Mesodermal cell (in vitro differentiated cells): ENCODE measurements at regions not wholly inside any gene's neighbourhood (a gene's known extent, or its start where the extent isn't known, plus 50 kb on each side); places are given as distances from the start of the nearest gene placed in this dataset.

Experiments
- H3K27ac ChIP-seq: 2 replicates; pipeline ENCODE4 v1.7.0; 2013; ENCODE audit warnings: mild to moderate bottlenecking, low read depth, low read length, moderate library complexity; ENCODE audit not compliant: severe bottlenecking
- H3K36me3 ChIP-seq: 2 replicates; pipeline ENCODE4 v1.7.1; 2013; ENCODE audit warnings: mild to moderate bottlenecking, low read length, moderate library complexity; ENCODE audit not compliant: control insufficient read depth, insufficient read depth
- H3K4me1 ChIP-seq: one replicate; pipeline ENCODE4 v1.7.1; 2013; ENCODE audit warnings: mild to moderate bottlenecking, low read length; ENCODE audit not compliant: insufficient read depth, control insufficient read depth, poor library complexity, severe bottlenecking
- H3K4me3 ChIP-seq: 2 replicates; pipeline ENCODE4 v1.7.0; 2013; ENCODE audit warnings: low read length, control low read depth, mild to moderate bottlenecking; ENCODE audit not compliant: insufficient read depth, poor library complexity, severe bottlenecking; ENCODE audit errors: extremely low read depth
- H3K9me3 ChIP-seq: 2 replicates; pipeline ENCODE4 v1.7.1; 2013; ENCODE audit warnings: mild to moderate bottlenecking, low read length, moderate library complexity; ENCODE audit not compliant: control insufficient read depth
- WGBS, 2 experiments: methylation state at CpG; one replicate each; pipeline ENCODE4 v1.1.5; 2013; ENCODE audit warnings: missing lambda C conversion rate in 2 of 2; ENCODE audit not compliant: insufficient coverage in 2 of 2; 5-methylcytosine and 5-hydroxymethylcytosine counted together

DNA sequence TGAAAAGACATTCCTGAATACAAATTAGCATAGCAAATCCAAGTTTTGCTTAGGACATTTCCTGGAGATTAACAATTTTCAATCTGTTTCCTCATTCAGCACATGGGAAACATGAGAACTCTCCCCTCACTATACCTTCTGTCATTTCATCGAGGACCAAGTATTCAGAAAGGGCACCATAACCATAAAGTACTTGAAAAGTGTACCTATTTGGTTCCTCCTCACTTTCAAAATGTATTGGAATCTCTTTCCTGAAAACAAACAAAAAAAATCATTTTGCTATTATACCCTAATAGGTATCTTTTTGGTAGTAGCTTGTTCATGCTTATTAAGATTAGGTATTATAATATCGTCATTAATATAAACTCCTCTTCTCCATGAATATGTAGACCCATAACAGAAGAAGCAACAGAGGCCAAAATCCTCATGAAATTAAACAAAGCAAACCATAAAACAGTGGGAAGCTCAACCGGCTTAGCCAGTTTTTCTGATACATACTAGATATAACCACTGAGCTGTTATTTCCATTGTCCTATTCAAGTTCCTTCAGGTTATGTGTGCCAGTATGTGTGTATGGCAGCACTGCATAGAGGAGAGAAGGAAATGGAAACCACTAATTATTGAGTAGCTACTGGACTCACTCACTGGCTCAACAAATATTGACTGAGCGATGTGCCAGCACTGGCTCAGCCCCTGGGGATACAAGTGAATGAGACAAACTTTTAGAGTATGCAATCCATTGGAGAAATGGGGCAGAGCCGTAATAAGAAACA is 274.0 kb downstream of the MAFB start:
- H3K36me3 ChIP-seq: no peaks in the 10 kb centered on the region
- no peak overlapping the region for H3K27ac ChIP-seq
- no peak overlapping the region for H3K4me3 ChIP-seq
- peaks cover 8% of the 10 kb centered on the region for H3K9me3 ChIP-seq
- WGBS, 2 experiments: 100% methylated on average over 1 of the region's 5 CpGs; no CpG with 5 or more reads in 1 of the 2 experiments
- no peaks in the 10 kb centered on the region for H3K4me1 ChIP-seq

DNA sequence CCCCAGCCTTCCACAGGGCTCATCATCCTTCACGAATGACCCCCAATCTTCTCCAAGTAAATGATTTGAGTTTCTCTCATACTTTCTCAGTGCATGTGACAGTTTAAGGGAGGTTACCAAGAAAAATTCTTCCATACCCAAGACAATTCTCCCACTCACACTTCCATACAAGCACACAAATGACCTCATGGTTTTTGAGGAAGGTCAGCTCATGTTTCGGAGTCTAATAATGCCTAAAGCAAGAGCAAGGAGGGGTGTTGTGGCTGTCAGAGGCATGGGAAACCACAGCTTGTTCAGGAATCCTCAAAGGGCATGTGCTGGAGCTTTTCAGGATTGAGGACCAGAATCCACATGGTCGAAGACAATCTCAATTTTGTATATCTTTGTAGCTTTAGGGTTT is 279.0 kb downstream of the MAFB start:
- no peak overlapping the region for H3K27ac ChIP-seq
- H3K36me3 ChIP-seq: no peaks in the 10 kb centered on the region
- H3K4me1 ChIP-seq: no peaks in the 10 kb centered on the region
- WGBS, 2 experiments: 71 to 96% methylated on average over 1 to 3 of the region's 3 CpGs
- H3K4me3 ChIP-seq: no peak overlapping the region
- no peaks in the 10 kb centered on the region for H3K9me3 ChIP-seq

DNA sequence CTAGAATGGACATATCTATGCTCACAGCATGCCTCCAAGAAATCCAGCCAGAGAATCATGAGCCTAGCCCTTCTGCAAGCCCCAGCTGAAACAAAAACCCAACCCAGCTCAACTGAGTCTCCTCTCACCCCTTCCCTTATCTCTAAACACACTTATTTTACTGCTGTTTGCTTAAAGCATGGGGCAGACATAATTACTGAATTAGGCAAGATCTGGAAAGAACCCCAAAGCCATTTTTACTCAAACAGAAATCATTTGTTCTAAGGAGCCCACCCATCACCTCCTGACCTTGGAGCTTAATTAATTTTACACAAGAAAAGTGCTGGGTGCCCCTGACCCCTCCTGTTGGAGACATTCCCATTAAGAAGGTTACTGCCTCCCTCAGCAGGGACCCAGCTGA is 291.6 kb downstream of the MAFB start:
- Histone ChIP-seq H3K4me1 (no peaks in the 10 kb centered on the region), H3K4me3 (no peak overlapping the region), H3K36me3 (no peaks in the 10 kb centered on the region), H3K27ac (no peak overlapping the region), H3K9me3 (no peaks in the 10 kb centered on the region)

DNA sequence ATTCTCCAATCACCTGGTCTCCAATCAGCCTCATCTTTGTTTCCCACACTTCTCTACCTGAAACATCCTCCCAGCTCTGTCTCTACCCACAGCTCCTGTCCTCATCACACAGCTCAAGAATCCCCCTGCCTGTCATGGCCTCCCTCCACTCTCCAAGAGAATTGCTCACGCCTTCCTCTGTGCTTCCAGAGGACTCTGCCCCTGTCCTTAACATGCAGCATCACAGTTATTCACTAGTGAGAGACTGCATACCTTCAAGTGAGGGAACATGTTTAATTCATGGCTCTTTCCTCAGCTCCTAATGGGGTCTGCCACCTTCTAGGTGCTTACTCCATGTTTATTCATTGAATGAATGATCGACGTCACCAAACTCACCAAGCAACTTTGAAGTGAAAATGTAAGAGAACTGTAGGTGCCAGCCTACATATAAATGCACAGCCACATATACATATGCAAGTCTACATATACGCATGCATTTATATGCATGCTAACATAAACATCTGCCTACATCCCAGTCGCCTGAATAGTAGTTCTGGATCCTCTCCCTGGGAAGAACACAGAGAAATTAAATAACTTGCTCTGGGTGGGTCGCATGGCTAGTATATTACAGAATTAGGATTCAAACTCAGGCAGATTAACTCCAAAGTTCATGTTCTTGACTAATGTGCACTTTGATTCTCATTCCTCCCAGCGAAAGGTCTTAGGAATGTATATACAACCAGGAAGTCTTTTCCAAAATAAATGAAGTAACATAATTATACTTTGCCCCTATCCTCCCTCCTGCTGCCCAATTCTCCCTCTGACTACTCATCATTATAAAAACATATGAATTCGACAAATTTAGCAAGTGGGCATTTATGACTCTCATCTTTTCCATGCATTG is 295.6 kb downstream of the MAFB start:
- H3K4me3 ChIP-seq: no peak overlapping the region
- H3K9me3 ChIP-seq: no peaks in the 10 kb centered on the region
- H3K27ac ChIP-seq: no peak overlapping the region
- WGBS, 2 experiments: 75 to 100% methylated on average over 3 of the region's 8 CpGs
- H3K36me3 ChIP-seq: no peaks in the 10 kb centered on the region
- peaks cover 6% of the 10 kb centered on the region for H3K4me1 ChIP-seq

DNA sequence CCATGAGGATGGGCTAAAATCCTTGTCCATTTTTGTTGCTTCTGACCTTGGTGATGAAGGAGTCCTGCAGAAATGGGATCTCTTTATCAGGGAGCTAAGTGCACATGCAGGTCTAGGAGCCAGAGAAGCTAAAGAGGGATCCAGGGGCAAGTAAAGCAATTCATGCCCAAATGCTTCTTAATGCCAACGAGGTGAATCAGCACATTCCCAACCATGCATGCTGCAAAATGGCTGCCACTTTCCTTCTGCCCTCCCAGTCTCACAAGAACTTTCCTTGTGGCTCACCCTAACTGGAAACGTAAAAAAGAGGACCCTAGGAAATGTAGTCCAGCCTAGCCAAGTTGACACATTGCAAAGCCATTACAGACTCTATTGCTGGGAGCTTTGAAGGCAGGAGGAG is 298.4 kb downstream of the MAFB start:
- Histone ChIP-seq H3K27ac (no peak overlapping the region), H3K9me3 (no peaks in the 10 kb centered on the region), H3K4me1 (peaks cover 6% of the 10 kb centered on the region), H3K4me3 (no peak overlapping the region), H3K36me3 (no peaks in the 10 kb centered on the region)
- 63 to 83% methylated on average over 1 to 2 of the region's 2 CpGs for WGBS, 2 experiments

DNA sequence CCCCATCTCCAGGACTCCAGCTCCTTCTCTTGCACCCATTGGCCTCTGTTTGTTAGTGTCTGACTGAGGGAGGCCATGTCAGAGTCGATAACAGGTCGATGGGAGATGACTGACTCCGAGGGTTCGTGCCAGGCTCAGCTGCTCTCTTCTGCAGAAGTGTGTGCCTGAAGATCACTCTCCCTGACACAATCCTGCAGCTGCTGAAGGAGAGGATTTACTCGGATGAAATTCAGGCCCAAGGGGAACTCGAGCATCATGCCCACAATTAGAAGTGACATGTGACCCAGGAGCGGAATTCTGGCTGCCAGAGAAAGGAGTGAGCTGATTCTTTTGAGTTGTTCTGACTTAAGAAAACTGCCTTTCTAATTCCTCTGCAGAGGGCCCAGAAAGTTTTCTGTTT is 318.2 kb downstream of the MAFB start:
- no peak overlapping the region for H3K4me3 ChIP-seq
- no peaks in the 10 kb centered on the region for H3K4me1 ChIP-seq
- no peaks in the 10 kb centered on the region for H3K36me3 ChIP-seq
- H3K9me3 ChIP-seq: peaks cover 4% of the 10 kb centered on the region
- WGBS, 2 experiments: 82 to 86% methylated on average over 3 to 6 of the region's 7 CpGs
- H3K27ac ChIP-seq: no peak overlapping the region

DNA sequence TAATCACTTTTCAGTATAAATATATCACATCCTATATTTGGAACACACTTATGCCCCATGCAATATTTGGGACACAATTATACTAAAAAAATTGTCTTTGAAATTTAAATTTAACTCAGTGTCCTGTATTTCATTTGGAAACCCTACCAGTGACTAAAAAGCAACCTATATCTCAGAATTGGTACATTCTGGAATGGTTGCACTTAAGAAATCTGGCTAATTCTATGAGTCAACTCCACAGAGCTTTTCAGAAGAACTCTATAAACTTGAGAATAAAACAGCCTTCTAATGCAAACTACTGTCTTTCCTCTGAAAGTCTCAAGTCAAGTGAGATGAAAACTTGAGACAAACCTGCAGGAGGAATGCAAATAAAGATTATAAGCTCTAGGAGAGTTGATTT is 320.2 kb downstream of the MAFB start:
- no peaks in the 10 kb centered on the region for H3K4me1 ChIP-seq
- no peak overlapping the region for H3K27ac ChIP-seq
- no peak overlapping the region for H3K4me3 ChIP-seq
- H3K9me3 ChIP-seq: no peaks in the 10 kb centered on the region
- no peaks in the 10 kb centered on the region for H3K36me3 ChIP-seq

DNA sequence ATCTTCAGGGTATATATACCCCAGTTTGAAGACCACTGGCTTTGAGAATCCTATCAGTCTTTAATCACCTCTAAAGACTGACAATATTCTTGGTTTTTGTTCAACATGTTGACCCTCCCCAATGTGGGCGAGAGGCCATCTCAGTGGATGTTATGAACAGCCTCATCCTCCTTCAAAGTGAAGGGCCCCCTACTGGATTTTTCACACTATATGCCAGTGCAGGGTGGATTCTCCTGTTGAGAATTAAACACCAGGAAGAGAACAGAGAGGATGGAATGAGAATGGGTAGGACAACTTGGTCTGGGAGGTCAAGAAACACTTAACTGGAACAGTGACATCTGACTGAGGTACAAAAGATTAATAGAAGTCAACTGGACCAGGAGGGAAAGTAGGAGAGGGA is 327.1 kb downstream of the MAFB start:
- WGBS, 2 experiments: no CpG with 5 or more reads among the region's 1 CpG
- Histone ChIP-seq H3K36me3 (no peaks in the 10 kb centered on the region), H3K27ac (no peak overlapping the region), H3K4me3 (no peak overlapping the region), H3K4me1 (no peaks in the 10 kb centered on the region), H3K9me3 (no peaks in the 10 kb centered on the region)

DNA sequence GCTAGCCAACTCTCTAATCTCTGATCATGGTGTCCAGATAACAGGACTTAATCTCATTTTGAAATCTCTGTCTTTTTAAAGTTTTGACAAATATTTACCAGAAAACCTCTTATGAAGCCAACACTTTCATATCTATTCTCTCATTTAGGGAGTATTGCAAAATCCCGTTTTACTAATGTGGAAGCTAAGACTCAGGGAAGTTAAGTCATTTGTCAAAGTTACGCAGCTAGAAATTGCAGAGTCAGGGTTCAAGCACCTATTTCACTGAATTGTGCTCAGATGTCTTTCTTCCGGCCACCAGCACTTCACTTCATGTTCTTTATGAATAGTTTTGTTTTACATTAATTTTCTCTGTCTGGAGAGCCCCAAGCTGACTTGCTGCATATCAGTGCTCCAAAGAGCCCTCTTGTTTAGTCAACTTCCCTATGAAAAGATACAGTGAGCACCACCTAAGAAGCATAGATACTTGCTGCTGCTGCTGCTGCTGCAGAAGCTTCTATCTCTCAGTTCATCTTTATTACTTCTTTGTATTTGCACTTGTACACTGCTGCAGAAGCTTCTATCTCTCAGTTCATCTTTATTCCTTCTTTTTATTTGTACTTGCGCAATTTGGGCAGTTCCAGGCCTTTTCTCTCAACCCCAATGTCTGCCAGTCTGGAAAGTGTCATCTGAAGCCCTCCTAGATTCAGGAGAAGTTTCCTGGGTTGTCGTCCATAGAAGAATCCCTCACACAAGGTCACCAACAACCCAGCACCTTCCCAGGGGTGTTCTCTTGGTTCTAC is 329.7 kb downstream of the MAFB start:
- H3K36me3 ChIP-seq: no peaks in the 10 kb centered on the region
- H3K4me3 ChIP-seq: no peak overlapping the region
- no peaks in the 10 kb centered on the region for H3K4me1 ChIP-seq
- WGBS, 2 experiments: 84 to 93% methylated on average over 3 to 5 of the region's 5 CpGs
- no peaks in the 10 kb centered on the region for H3K9me3 ChIP-seq
- H3K27ac ChIP-seq: no peak overlapping the region

DNA sequence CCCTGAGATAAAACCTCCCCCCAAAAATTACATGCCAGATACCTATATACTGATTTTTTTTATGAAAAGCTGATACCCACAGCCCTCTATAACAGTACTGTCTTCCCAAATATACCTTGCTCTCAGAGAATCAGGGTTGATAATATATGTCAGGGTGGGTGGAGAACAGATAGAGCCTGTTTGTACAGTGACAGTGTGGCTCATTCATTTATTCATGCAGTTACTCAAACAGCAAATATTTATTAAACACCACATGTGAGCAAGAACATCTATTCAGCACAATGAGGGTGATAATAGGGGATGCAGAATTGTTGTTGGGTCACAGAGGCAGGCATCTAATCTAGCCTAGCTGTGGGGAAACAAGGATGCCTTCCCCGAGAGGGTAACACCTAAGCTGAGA is 334.2 kb downstream of the MAFB start:
- Histone ChIP-seq H3K9me3 (no peaks in the 10 kb centered on the region), H3K4me1 (no peaks in the 10 kb centered on the region), H3K27ac (no peak overlapping the region), H3K4me3 (no peak overlapping the region), H3K36me3 (no peaks in the 10 kb centered on the region)
- WGBS, 2 experiments: 88 to 100% methylated on average over 1 of the region's 1 CpG
